DMS79 treated with DMSO at 0.1 percent for 48 hours (cell line): ENCODE measurements at regions not wholly inside any gene's neighbourhood (a gene's known extent, or its start where the extent isn't known, plus 50 kb on each side); places are given as distances from the start of the nearest gene placed in this dataset.

Experiments
- DNase-seq: peaks from one replicate; lab custom pipeline; 2025; lab: John Stamatoyannopoulos, UW

DNA sequence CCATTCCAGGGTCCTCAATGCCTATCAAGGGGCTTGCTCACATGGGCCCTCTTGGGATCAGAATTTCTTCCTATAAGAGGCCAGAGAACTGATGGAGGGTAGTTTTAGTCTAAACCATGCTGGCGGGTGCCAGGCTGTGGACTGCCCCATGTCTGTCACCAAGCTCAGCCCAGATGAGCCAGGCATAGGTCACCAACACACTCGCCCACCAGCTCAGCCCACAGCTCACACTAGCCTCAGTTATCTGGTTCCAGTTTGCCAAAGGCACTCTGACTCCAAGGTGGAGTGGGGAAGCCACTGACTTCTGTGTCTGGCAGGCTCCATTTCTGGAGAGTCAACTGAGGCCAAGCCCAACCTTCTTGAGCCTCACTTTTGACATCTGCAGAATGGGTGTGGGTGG is 50.7 kb upstream of the INSYN1 start:
- DNase-seq: no peak

DNA sequence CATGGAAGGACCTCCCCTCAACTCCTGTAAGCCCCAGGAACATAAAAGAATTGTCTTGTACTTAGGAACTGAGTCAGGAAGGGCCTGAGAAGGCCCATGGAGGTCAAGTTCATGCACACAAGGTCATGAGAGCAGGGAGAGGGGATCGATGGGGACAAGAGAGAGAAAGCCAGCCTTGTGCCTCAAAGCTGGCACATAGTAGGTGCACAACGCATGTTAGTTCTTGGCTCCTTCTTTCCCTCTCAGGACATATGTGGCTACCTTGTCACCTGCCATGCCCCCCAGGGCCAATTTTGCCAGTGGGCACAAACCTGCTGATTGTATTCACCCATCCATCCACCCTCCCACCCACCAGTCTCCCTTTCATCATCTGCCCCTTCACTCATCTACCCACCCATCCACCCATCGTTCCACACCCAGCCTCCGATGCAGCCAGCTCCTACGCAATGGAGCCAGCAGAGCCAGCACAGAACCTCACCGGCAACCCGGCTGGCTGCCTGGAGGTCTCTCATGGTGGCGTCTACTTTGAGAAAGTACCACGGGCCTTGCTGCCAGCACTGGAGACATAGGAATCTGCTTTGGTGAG is 52.4 kb upstream of the INSYN1 start:
- no peak for DNase-seq

DNA sequence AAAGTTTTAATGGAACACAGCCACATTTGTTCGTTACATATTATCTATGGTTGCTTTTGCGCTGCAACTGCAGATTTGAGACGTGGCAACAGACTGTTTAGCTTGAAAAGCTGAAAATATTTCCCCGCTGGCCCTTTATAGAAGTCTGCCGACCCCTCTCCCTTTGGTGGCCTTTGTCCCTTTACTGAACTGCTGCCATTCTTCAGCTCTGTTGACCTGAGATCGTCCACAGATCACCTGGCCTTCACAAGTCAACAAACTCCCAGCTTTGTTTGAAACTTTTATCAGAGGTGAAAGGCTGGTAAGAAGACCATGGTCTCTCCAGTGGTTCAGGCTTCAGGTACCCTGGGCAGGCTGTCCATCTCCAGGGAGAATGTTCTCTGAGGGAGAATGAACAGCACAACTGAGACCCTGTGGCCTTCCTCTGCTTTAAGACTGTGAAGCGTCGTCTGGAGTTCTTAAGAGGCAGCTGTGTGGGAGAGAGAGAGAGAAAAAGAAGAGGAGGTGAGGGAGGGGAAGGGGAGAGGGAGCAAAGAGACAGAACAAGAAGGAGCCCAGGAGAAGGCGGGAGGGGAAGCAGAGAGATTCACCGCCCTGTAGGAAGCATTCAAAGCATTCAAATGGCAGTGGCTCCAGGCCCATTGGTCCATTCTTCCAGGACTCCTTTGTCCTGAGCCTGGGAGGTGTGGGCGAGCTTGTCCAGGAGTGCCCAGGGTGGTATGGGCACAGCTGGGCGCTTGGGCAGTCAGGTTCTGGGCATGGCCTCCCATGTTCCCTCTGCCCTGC is 53.7 kb upstream of the INSYN1 start:
- no peak for DNase-seq

DNA sequence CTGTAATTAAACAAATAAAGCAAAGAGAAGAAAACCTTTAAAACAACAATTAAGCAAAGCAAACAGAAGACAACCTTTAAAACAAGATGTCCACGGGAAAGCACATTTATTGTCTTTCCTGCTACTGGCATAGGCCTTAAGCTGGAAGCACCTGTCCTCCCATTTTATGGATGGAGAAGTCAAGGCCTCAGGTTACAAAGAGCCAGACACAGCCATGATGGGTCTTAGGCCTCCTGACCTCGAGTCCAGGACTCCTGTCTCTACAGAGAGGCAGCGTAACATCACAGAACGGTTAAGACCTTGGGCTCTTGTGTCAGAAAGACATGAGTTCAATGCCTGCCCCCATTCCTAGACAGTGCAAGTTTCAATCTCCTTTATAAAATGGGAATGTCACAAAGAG is 54.7 kb upstream of the INSYN1 start:
- DNase-seq: no peak

DNA sequence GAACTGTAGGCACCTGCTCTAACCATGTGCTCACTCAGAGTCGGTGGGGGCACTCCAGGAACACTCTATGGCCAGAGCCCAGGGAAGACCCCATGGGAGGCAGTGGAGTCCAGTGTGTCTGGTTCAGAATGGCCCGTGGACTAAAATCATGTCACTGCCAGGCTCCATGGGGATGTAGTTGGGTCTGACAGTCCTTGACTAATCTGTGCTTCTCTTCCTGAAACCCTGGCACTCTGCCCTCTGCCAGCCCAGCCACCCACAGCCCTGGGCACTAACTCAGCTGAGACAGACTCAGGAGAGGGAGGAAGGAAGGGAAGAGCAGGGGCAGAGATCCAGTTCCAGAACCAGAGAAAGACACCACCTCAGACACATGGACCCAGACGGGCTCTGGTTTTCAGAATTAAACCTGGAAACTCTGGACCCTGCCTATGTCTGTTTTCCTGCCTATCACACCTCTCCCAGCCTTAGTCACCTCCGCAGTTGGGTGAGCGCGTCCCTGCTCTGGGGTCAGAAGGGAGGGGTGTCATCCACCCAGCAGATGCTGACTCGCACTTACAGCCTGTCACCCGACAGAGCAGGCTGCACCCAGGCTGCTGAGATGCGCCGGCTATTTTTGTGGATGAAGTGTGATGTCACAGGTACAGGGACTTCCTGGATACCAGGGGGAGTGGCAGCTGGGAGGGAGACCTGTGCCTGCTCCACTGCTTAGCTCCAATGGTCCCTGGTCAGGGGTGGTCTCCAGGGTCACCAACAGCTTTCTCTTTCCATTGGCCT is 56.8 kb upstream of the INSYN1 start:
- peak; percentile 12 for DNase-seq

DNA sequence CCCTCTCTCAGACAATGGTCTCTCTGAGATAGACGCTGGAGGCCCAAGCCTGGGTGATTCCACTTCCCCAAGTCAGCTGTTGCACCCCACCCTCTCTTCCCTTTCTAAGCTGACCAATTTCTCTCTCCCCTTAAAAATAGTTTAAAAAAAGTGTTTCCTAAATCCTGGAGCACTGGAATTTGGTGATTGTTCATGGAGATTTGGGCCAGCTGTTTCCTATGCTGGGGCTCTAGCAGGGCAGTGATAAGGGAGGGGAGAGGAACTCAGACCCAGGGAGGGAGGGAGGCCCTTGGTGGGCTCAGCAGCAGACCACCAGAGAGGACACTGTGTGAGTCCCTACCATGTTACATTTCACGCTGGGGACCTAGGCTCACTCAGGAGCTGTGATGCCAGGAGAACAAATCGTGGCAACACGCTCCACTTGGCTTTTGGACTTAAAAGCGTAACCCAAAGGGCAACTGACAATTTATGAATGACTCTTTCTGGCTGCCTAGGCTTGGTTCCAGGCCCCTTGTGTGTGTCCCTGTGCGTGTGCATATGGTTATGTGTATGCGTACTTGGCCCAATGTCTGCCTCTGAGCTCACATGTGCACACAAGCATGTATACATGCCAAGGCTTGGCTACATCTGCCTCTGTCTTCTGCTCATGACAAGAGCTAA is 59.8 kb upstream of the INSYN1 start:
- DNase-seq: no peak

DNA sequence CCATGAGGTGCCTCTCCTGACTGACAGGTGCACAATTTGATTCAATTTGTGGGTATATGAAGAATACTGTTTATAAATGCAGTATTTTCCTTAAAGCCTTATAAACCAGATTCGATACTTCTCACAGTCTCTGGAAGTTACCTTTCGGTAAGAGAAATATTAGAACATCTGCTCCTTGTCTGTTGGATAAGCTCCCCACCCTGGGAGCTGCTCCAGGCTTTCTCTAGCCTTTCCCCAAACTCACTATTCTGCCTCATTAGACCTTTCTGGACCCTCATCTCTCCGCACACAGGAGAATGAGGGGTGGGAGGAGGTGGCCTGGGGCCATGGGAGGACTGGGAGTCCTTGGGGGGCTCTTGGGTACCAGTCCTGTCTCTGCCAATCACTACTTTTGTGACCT is 59.8 kb upstream of the TBC1D21 start:
- no peak for DNase-seq

DNA sequence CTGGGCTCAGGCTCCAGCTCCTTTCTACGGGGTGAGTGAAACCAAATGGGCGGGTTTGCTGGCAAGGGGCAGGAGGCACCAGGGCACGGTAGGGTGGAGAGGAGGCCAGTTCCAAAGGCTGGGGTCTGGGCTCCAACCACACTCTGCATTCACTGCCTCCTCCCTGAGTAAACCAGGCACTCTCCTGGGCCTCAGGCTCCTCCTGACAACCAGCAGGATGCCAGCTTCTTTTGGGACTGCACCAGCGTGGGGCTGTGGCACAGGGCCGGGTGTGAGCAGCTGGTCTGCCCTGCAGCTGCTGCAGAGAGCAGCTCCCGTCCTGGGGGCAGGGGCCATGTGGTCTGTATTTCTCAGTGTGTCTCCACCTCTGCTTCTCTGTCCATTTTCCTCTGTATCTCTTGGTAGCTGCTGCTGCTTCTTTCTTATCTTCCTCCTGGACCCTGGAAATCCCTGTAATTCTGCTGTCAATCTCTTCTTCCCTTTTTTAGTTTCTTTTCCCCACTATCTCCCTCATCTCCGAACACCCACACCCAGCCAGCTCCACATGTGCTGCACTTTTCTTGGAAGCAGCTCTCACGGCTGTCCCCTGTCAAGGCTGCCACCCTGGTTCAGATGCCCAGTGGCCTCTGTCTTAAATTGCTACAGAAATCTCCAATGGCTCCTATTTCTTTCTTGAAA is 54.9 kb upstream of the TBC1D21 start:
- DNase-seq: no peak

DNA sequence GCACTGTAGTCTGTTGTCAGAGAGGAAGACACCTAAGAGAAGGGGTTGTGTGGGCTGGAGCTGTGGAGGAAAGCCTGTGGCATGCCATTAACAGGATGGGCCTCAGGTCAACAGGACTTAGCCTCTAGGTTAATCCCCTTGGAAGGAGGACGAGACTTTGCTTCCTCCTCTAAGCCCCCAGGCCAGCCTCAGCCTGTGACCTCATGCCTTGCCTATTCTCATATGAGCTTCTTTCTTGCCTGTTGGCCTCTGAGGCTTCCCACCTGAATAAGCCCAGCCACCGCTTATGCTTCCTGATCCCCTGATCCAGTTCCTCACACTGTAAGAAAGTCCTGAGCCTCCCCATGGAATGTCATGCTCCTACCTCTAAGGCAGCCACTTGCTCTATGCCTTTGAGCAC is 52.2 kb upstream of the TBC1D21 start:
- no peak for DNase-seq

DNA sequence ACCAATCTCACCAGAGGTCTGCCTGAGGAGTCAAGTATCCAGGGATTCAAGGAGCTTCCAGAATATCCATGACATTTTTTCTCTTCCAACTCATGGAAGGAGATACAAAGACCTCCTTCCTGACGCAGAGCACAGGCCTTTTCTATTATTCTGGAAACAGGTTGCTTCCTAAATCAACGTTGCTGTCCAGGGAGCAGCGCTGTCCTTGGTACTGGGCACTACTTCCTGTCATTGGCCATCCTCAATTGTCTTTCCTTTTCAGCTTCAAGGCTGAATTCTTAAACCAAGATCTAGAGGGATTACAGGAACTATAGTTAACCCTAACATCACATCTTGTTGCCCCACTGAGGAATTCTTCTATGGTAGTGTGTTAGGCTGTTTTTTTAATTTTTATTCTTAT is 50.4 kb upstream of the TBC1D21 start:
- DNase-seq: no peak
